Stomach (tissue), 4 donors: ENCODE measurements at regions not wholly inside any gene's neighbourhood (a gene's known extent, or its start where the extent isn't known, plus 50 kb on each side); places are given as distances from the start of the nearest gene placed in this dataset.

ENCODE experiments used
- EP300 ChIP-seq: sonication (generic); formaldehyde crosslinking; IDR thresholded peaks from one replicate; pipeline ENCODE4 v1.6.1; 2017; ENCODE audit warnings: antibody characterized with exemption
- POLR2A ChIP-seq, 4 donors: fragments of 450-650 bp; IDR thresholded peaks; one replicate each; pipeline ENCODE4 v1.6.1; 2016; ENCODE audit warnings: antibody characterized with exemption in 4 of 4, control low read depth in 2 of 4, mild to moderate bottlenecking in 1 of 4, moderate library complexity in 1 of 4
- POLR2AphosphoS5 ChIP-seq, 3 donors: sonication (generic); formaldehyde crosslinking; IDR thresholded peaks; one replicate each; pipeline ENCODE4 v1.6.1; 2016; ENCODE audit warnings: antibody characterized with exemption in 3 of 3
- TF ChIP-seq, protein P1 (sequence below), 7 experiments: fragments of 450-650 bp in 4 of 7; fragments of 200-600 bp in 3 of 7; sonication (generic) in 3 of 7; IDR thresholded peaks; one replicate each; pipeline ENCODE4 v1.5.1; 2016 to 2019; ENCODE audit warnings: antibody characterized with exemption in 7 of 7, control low read depth in 2 of 7, mild to moderate bottlenecking in 1 of 7

DNA sequence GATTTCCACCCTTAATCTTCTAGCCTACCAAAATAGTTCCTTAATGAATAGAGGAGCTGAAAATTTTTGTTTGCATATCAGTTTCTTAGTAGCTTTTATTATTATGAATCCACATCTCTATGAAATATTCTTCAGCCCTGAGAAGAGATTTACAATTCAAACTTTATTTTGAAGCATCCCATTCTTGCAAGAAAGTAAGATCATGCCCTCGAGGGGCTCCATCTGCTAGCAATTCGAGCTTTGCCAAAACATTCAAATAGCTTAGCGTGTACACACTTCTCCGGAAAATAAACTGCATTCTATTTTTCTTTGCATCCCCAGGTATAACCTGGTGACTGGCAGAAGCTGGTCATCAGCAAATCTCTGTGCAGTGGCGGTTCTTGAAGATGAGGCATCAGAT lies 370.7 kb downstream of the MTRR start:
- TF ChIP-seq, protein P1, sequence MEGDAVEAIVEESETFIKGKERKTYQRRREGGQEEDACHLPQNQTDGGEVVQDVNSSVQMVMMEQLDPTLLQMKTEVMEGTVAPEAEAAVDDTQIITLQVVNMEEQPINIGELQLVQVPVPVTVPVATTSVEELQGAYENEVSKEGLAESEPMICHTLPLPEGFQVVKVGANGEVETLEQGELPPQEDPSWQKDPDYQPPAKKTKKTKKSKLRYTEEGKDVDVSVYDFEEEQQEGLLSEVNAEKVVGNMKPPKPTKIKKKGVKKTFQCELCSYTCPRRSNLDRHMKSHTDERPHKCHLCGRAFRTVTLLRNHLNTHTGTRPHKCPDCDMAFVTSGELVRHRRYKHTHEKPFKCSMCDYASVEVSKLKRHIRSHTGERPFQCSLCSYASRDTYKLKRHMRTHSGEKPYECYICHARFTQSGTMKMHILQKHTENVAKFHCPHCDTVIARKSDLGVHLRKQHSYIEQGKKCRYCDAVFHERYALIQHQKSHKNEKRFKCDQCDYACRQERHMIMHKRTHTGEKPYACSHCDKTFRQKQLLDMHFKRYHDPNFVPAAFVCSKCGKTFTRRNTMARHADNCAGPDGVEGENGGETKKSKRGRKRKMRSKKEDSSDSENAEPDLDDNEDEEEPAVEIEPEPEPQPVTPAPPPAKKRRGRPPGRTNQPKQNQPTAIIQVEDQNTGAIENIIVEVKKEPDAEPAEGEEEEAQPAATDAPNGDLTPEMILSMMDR (IDR thresholded peaks at IDR 0.05) = no peak
- TF ChIP-seq POLR2A (IDR thresholded peaks at IDR 0.05) = no peak
- TF ChIP-seq POLR2AphosphoS5 (IDR thresholded peaks at IDR 0.05) = no peak
- TF ChIP-seq EP300 = no peak
